ENCODE measurements at regions not wholly inside any gene's neighbourhood (a gene's known extent, or its start where the extent isn't known, plus 50 kb on each side); places are given as distances from the start of the nearest gene placed in this dataset.

GRCh38 chr10:93224005-93224779 is 150.5 kb downstream of the CYP26A1 start:
- TF ChIP-seq EZH2 (IDR thresholded peaks at IDR 0.05; ENCODE audit: insufficient read depth, poor library complexity, severe bottlenecking) (no peak), EZH2phosphoT487 (IDR thresholded peaks at IDR 0.05; ENCODE audit: insufficient read depth, low read depth) (no peak)
